ENCODE measurements at regions not wholly inside any gene's neighbourhood (a gene's known extent, or its start where the extent isn't known, plus 50 kb on each side); places are given as distances from the start of the nearest gene placed in this dataset.
A peak's percentile ranks its signal among the peaks of the same experiment; 100 is the strongest.

DNA sequence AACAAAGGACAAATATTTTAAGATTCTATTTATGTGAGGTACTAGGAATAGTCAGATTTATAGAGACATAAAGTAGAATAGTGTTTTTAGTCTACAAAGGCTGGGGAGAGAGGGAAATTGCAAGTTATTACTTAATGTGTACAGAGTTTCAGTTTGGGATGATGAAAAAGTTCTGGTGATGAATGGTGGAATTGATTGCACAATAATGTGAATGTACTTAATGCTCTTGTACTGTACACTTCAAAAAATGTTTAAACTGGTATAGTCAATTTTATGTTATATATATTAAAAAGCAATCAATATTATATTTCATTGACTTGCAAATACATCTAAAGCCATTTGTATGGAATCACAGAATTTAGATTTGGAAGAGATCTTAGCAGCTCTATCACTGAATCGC lies 213.4 kb downstream of the PPP1R3A start:
- Histone ChIP-seq H3K4me3 (no peak overlapping the region), H3K36me3 (no peaks in the 10 kb centered on the region), H3K4me1 (no peaks in the 10 kb centered on the region), H3K27ac (no peak overlapping the region), H3K9me3 (peaks cover 0 to 6% (median 0%) of the 10 kb centered on the region in 11 donors), H3K27me3 (no peaks in the 10 kb centered on the region)
- TF ChIP-seq, protein P1, sequence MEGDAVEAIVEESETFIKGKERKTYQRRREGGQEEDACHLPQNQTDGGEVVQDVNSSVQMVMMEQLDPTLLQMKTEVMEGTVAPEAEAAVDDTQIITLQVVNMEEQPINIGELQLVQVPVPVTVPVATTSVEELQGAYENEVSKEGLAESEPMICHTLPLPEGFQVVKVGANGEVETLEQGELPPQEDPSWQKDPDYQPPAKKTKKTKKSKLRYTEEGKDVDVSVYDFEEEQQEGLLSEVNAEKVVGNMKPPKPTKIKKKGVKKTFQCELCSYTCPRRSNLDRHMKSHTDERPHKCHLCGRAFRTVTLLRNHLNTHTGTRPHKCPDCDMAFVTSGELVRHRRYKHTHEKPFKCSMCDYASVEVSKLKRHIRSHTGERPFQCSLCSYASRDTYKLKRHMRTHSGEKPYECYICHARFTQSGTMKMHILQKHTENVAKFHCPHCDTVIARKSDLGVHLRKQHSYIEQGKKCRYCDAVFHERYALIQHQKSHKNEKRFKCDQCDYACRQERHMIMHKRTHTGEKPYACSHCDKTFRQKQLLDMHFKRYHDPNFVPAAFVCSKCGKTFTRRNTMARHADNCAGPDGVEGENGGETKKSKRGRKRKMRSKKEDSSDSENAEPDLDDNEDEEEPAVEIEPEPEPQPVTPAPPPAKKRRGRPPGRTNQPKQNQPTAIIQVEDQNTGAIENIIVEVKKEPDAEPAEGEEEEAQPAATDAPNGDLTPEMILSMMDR (IDR thresholded peaks at IDR 0.05): no peak
- intact Hi-C loops (cut with DNase I): no loop called here
- DNase-seq: no peak
- ATAC-seq: no peak
- 83 to 92% methylated on average over 1 of the region's 1 CpG for WGBS, 2 donors

GRCh38 chr7:113698556-113699220 lies 220.1 kb downstream of the PPP1R3A start:
- Histone ChIP-seq H3K27ac (no peak overlapping the region), H3K36me3 (no peaks in the 10 kb centered on the region), H3K9me3 (no peaks in the 10 kb centered on the region), H3K4me3 (no peak overlapping the region), H3K27me3 (no peaks in the 10 kb centered on the region), H3K4me1 (no peaks in the 10 kb centered on the region)
- 39 to 44% methylated on average over 6 of the region's 6 CpGs for WGBS, 2 donors
- no peak for DNase-seq
- intact Hi-C loops (cut with DNase I): loop anchor here in 6 of 10 donors (5.0 to 10.0 kb wide), 6 partner anchors 291 to 1144 kb away; no protein-coding TSS in a partner anchor
- TF ChIP-seq, protein P1 (IDR thresholded peaks at IDR 0.05): peak; percentile 22 to 70 (median 63)
- ATAC-seq: no peak

DNA sequence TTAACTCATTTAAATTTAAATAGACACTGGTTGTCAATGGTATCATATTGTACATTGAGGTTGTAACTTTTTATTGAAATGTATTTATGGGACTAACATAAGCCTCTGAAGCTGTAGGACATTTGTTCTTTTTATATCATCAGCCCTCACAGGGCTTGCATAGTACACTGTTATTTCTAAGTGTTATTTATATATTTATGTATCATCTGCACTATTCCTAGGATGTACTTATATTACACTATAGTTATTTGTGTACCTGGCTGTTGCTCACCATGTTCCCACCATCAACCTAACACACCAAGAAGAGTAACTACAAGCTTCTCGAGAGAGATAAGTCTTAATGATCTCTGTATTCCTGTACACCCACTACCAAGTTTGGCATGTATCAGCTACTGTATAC lies 224.7 kb downstream of the PPP1R3A start:
- Histone ChIP-seq H3K4me3 (no peak overlapping the region), H3K27ac (no peak overlapping the region), H3K4me1 (no peaks in the 10 kb centered on the region), H3K27me3 (no peaks in the 10 kb centered on the region), H3K36me3 (no peaks in the 10 kb centered on the region), H3K9me3 (no peaks in the 10 kb centered on the region)
- WGBS, 2 donors: 84 to 85% methylated on average over 1 of the region's 1 CpG
- TF ChIP-seq, protein P1 (IDR thresholded peaks at IDR 0.05): no peak
- DNase-seq: no peak
- intact Hi-C loops (cut with DNase I): loop anchor here in 4 of 10 donors (5.0 to 10.0 kb wide), 6 partner anchors 289 to 1139 kb away; no protein-coding TSS in a partner anchor
- no peak for ATAC-seq

DNA sequence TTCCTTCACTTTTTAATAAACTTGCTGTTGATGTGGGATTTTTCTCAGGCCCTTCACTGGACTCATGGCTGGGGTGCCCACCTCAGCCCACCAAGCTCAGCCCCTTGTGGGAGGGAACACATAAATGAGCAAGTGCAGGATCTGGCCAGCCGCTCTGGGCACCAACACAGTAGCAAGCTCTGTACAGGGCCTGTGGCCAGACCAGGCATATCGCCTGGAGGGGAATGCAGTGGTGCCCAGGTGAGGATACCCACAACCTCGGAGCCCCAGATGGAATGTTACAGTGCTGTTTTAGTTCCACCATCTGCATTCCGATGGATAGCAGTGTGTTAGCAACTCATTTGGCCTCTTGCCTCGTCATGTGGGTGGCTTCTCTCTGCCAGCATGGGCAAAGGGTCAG lies 234.6 kb downstream of the PPP1R3A start:
- Histone ChIP-seq H3K27me3 (no peaks in the 10 kb centered on the region), H3K4me3 (no peak overlapping the region), H3K27ac (no peak overlapping the region), H3K9me3 (peaks cover 0 to 17% (median 0%) of the 10 kb centered on the region in 11 donors), H3K36me3 (no peaks in the 10 kb centered on the region), H3K4me1 (no peaks in the 10 kb centered on the region)
- TF ChIP-seq, protein P1 (IDR thresholded peaks at IDR 0.05): no peak
- DNase-seq (no peak), ATAC-seq (no peak)
- 74 to 79% methylated on average over 5 of the region's 5 CpGs for WGBS, 2 donors
- intact Hi-C loops (cut with DNase I): no loop called here
